ENCODE measurements at regions not wholly inside any gene's neighbourhood (a gene's known extent, or its start where the extent isn't known, plus 50 kb on each side); places are given as distances from the start of the nearest gene placed in this dataset.

GRCh38 chr4:26175905-26176470 lies 144.8 kb upstream of the RBPJ start:
- 98 to 99% methylated on average over 4 of the region's 4 CpGs for WGBS, 2 donors
- H3K9me3 ChIP-seq (ENCODE audit: control insufficient read depth, low read length) = no peaks in the 10 kb centered on the region
- no peak overlapping the region for H3K27ac ChIP-seq (ENCODE audit: low read depth in 1 of 2, low read length in 2 of 2)
- DNase-seq (no peak), ATAC-seq (ENCODE audit: low FRiP score) (no peak)
- no peak overlapping the region for H3K4me3 ChIP-seq (ENCODE audit: low read length in 2 of 2)
- intact Hi-C loops (cut with DNase I) = no loop called here
- H3K4me1 ChIP-seq (ENCODE audit: control insufficient read depth in 1 of 2, insufficient read depth in 2 of 2, low read length in 2 of 2) = no peaks in the 10 kb centered on the region
- H3K27me3 ChIP-seq (ENCODE audit: control insufficient read depth in 1 of 2, insufficient read depth in 2 of 2, low read length in 1 of 2) = peaks cover 0 to 3% of the 10 kb centered on the region in 2 donors
- no peaks in the 10 kb centered on the region for H3K36me3 ChIP-seq (ENCODE audit: control insufficient read depth in 1 of 2, insufficient read depth in 2 of 2, low read length in 1 of 2)

GRCh38 chr4:26176598-26177149 lies 144.1 kb upstream of the RBPJ start:
- Histone ChIP-seq H3K36me3 (ENCODE audit: control insufficient read depth in 1 of 2, insufficient read depth in 2 of 2, low read length in 1 of 2) (no peaks in the 10 kb centered on the region), H3K27me3 (ENCODE audit: control insufficient read depth in 1 of 2, insufficient read depth in 2 of 2, low read length in 1 of 2) (peaks cover 0 to 2% of the 10 kb centered on the region in 2 donors), H3K27ac (ENCODE audit: low read depth in 1 of 2, low read length in 2 of 2) (no peak overlapping the region), H3K4me1 (ENCODE audit: control insufficient read depth in 1 of 2, insufficient read depth in 2 of 2, low read length in 2 of 2) (no peaks in the 10 kb centered on the region), H3K9me3 (ENCODE audit: control insufficient read depth, low read length) (no peaks in the 10 kb centered on the region), H3K4me3 (ENCODE audit: low read length in 2 of 2) (no peak overlapping the region)
- intact Hi-C loops (cut with DNase I) = no loop called here
- 57 to 65% methylated on average over 8 of the region's 8 CpGs for WGBS, 2 donors
- ATAC-seq (ENCODE audit: low FRiP score) (peak; percentile 11), DNase-seq (no peak)

DNA sequence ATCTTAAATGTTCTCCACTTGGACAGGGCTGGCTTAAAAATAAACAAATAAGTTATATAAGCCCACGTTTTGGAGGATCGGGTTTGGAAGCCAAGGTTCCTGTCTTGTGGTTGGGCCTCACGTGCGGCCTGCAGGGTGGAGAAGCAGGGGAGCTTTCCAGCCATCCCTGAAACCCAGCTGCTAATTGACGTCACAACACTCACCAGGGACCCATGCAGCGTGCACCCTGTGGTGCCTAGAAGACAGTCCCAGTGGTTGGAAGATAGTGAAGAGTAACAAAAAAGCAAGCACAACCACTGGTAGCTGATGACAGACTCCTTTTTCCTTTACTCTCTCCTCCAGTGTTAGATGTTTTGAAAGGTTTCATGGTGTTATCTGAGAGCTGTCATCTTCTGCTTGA lies 142.0 kb upstream of the RBPJ start:
- 82 to 85% methylated on average over 6 of the region's 6 CpGs for WGBS, 2 donors
- intact Hi-C loops (cut with DNase I) = no loop called here
- no peak overlapping the region for H3K4me3 ChIP-seq (ENCODE audit: low read length in 2 of 2)
- no peak overlapping the region for H3K27ac ChIP-seq (ENCODE audit: low read depth in 1 of 2, low read length in 2 of 2)
- ATAC-seq (ENCODE audit: low FRiP score) (peak; percentile 35), DNase-seq (peak in 1 of 2 donors; percentile 66)
- no peaks in the 10 kb centered on the region for H3K27me3 ChIP-seq (ENCODE audit: control insufficient read depth in 1 of 2, insufficient read depth in 2 of 2, low read length in 1 of 2)
- no peaks in the 10 kb centered on the region for H3K36me3 ChIP-seq (ENCODE audit: control insufficient read depth in 1 of 2, insufficient read depth in 2 of 2, low read length in 1 of 2)
- H3K4me1 ChIP-seq (ENCODE audit: control insufficient read depth in 1 of 2, insufficient read depth in 2 of 2, low read length in 2 of 2) = no peaks in the 10 kb centered on the region
- H3K9me3 ChIP-seq (ENCODE audit: control insufficient read depth, low read length) = no peaks in the 10 kb centered on the region

GRCh38 chr4:26179316-26179760 lies 141.5 kb upstream of the RBPJ start:
- Histone ChIP-seq H3K27me3 (ENCODE audit: control insufficient read depth in 1 of 2, insufficient read depth in 2 of 2, low read length in 1 of 2) (no peaks in the 10 kb centered on the region), H3K27ac (ENCODE audit: low read depth in 1 of 2, low read length in 2 of 2) (no peak overlapping the region), H3K36me3 (ENCODE audit: control insufficient read depth in 1 of 2, insufficient read depth in 2 of 2, low read length in 1 of 2) (no peaks in the 10 kb centered on the region), H3K9me3 (ENCODE audit: control insufficient read depth, low read length) (no peaks in the 10 kb centered on the region), H3K4me3 (ENCODE audit: low read length in 2 of 2) (no peak overlapping the region), H3K4me1 (ENCODE audit: control insufficient read depth in 1 of 2, insufficient read depth in 2 of 2, low read length in 2 of 2) (no peaks in the 10 kb centered on the region)
- no peak for DNase-seq
- 86 to 89% methylated on average over 6 of the region's 6 CpGs for WGBS, 2 donors
- ATAC-seq (ENCODE audit: low FRiP score) = no peak
- intact Hi-C loops (cut with DNase I) = no loop called here

GRCh38 chr4:26181616-26182015 lies 139.2 kb upstream of the RBPJ start:
- Histone ChIP-seq H3K4me1 (ENCODE audit: control insufficient read depth in 1 of 2, insufficient read depth in 2 of 2, low read length in 2 of 2) (no peaks in the 10 kb centered on the region), H3K9me3 (ENCODE audit: control insufficient read depth, low read length) (no peaks in the 10 kb centered on the region), H3K27me3 (ENCODE audit: control insufficient read depth in 1 of 2, insufficient read depth in 2 of 2, low read length in 1 of 2) (no peaks in the 10 kb centered on the region), H3K4me3 (ENCODE audit: low read length in 2 of 2) (no peak overlapping the region), H3K36me3 (ENCODE audit: control insufficient read depth in 1 of 2, insufficient read depth in 2 of 2, low read length in 1 of 2) (no peaks in the 10 kb centered on the region), H3K27ac (ENCODE audit: low read depth in 1 of 2, low read length in 2 of 2) (no peak overlapping the region)
- no peak for DNase-seq
- WGBS, 2 donors = 83 to 95% methylated on average over 1 of the region's 1 CpG
- no peak for ATAC-seq (ENCODE audit: low FRiP score)
- intact Hi-C loops (cut with DNase I) = no loop called here

- intact Hi-C loops (cut with DNase I) = no loop called here
These were observed 137.8 kb upstream of the RBPJ start for GRCh38 chr4:26183017-26183416.

DNA sequence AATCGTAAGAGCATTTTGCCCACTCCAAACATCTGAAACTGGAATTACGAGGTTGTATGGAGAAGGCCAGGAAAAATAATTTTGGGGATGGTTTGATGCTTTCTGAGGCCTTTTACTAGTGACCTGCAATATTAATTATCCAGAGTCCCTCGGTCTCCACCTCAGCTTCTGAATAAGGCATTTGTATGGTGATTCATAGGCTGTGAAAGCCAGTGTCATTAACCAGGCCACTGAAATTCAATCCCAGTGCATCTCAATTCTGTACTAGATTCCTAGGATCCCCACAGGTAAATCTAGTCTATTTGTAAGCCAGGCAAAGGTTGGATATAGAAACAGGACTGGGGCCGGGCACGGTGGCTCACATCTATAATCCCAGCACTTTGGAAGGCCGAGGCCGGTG lies 135.4 kb upstream of the RBPJ start:
- DNase-seq = no peak
- Histone ChIP-seq H3K4me1 (ENCODE audit: control insufficient read depth in 1 of 2, insufficient read depth in 2 of 2, low read length in 2 of 2) (no peaks in the 10 kb centered on the region), H3K27ac (ENCODE audit: low read depth in 1 of 2, low read length in 2 of 2) (no peak overlapping the region), H3K27me3 (ENCODE audit: control insufficient read depth in 1 of 2, insufficient read depth in 2 of 2, low read length in 1 of 2) (no peaks in the 10 kb centered on the region), H3K36me3 (ENCODE audit: control insufficient read depth in 1 of 2, insufficient read depth in 2 of 2, low read length in 1 of 2) (no peaks in the 10 kb centered on the region), H3K4me3 (ENCODE audit: low read length in 2 of 2) (no peak overlapping the region), H3K9me3 (ENCODE audit: control insufficient read depth, low read length) (no peaks in the 10 kb centered on the region)
- intact Hi-C loops (cut with DNase I) = no loop called here
- 97 to 98% methylated on average over 7 of the region's 7 CpGs for WGBS, 2 donors
- no peak for ATAC-seq (ENCODE audit: low FRiP score)

More at GRCh38 chr4:26183017-26183416, 137.8 kb upstream of the RBPJ start:
- Histone ChIP-seq H3K9me3 (ENCODE audit: control insufficient read depth, low read length) (no peaks in the 10 kb centered on the region), H3K27me3 (ENCODE audit: control insufficient read depth in 1 of 2, insufficient read depth in 2 of 2, low read length in 1 of 2) (no peaks in the 10 kb centered on the region), H3K36me3 (ENCODE audit: control insufficient read depth in 1 of 2, insufficient read depth in 2 of 2, low read length in 1 of 2) (no peaks in the 10 kb centered on the region), H3K4me1 (ENCODE audit: control insufficient read depth in 1 of 2, insufficient read depth in 2 of 2, low read length in 2 of 2) (no peaks in the 10 kb centered on the region), H3K4me3 (ENCODE audit: low read length in 2 of 2) (no peak overlapping the region), H3K27ac (ENCODE audit: low read depth in 1 of 2, low read length in 2 of 2) (no peak overlapping the region)
- ATAC-seq (ENCODE audit: low FRiP score) (no peak), DNase-seq (no peak)
- 87 to 95% methylated on average over 5 of the region's 5 CpGs for WGBS, 2 donors

DNA sequence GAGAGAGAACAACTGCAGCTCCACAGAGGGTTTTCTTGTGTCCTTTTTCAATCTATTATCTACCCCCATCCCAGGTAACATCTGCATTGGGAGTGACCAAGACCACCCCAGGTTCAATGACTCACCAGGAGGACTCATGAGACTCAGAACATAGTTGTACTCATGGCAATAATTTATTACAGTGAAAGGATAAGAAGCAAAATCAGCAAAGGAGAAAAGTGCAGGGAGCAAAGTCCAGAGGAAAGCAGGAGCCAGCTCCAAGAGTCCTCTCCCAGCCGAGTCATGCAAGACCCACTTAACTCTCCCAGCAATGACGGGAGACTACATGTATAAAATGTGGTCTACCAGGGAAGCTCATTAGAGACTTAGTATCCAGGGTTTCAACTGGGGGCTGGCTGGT lies 129.5 kb upstream of the RBPJ start:
- no peaks in the 10 kb centered on the region for H3K27me3 ChIP-seq (ENCODE audit: control insufficient read depth in 1 of 2, insufficient read depth in 2 of 2, low read length in 1 of 2)
- intact Hi-C loops (cut with DNase I) = no loop called here
- H3K4me3 ChIP-seq (ENCODE audit: low read length in 2 of 2) = no peak overlapping the region
- 80 to 82% methylated on average over 2 of the region's 2 CpGs for WGBS, 2 donors
- DNase-seq (no peak), ATAC-seq (ENCODE audit: low FRiP score) (no peak)
- no peaks in the 10 kb centered on the region for H3K36me3 ChIP-seq (ENCODE audit: control insufficient read depth in 1 of 2, insufficient read depth in 2 of 2, low read length in 1 of 2)
- H3K27ac ChIP-seq (ENCODE audit: low read depth in 1 of 2, low read length in 2 of 2) = no peak overlapping the region
- no peaks in the 10 kb centered on the region for H3K9me3 ChIP-seq (ENCODE audit: control insufficient read depth, low read length)
- H3K4me1 ChIP-seq (ENCODE audit: control insufficient read depth in 1 of 2, insufficient read depth in 2 of 2, low read length in 2 of 2) = no peaks in the 10 kb centered on the region

Measured in aorta (tissue), 5 donors.